ENCODE measurements at regions not wholly inside any gene's neighbourhood (a gene's known extent, or its start where the extent isn't known, plus 50 kb on each side); places are given as distances from the start of the nearest gene placed in this dataset.

- Histone ChIP-seq H3K27me3 (ENCODE audit: control insufficient read depth in 2 of 2, insufficient read depth in 2 of 2, low read length in 2 of 2) (no peaks in the 10 kb centered on the region), H3K4me1 (ENCODE audit: control insufficient read depth, extremely low read depth, insufficient read depth, low read length) (no peaks in the 10 kb centered on the region), H3K27ac (ENCODE audit: insufficient read depth, low read depth, low read length) (no peak overlapping the region), H2AFZ (ENCODE audit: low read depth, low read length) (no peak overlapping the region), H3K9me3 (replicated peaks; ENCODE audit: control insufficient read depth, insufficient read depth, low read length) (no peaks in the 10 kb centered on the region), H3K9me1 (replicated peaks; ENCODE audit: control insufficient read depth, extremely low read depth, insufficient read depth, low read length) (no peaks in the 10 kb centered on the region), H4K20me1 (replicated peaks; ENCODE audit: control insufficient read depth, extremely low read depth, insufficient read depth, low read length) (no peaks in the 10 kb centered on the region), H3K9ac (replicated peaks; ENCODE audit: extremely low read depth, insufficient read depth, low read length) (no peak overlapping the region), H3K79me2 (ENCODE audit: control insufficient read depth, insufficient read depth, low read length) (no peaks in the 10 kb centered on the region), H3K4me3 (replicated peaks in 1 of 3; ENCODE audit: insufficient read depth in 1 of 3, low read depth in 1 of 3, low read length in 3 of 3) (no peak overlapping the region), H3K36me3 (ENCODE audit: control insufficient read depth in 2 of 2, extremely low read depth in 1 of 2, insufficient read depth in 2 of 2, low read length in 2 of 2) (no peaks in the 10 kb centered on the region), H3K4me2 (ENCODE audit: insufficient read depth, low read length) (no peak overlapping the region)
- no peak for FAIRE-seq
- intact Hi-C loops (cut with micrococcal nuclease) (no loop called here), dilution Hi-C loops (cut with MboI; ENCODE audit: extremely low pct_ligation_motif_present, low sequenced_read_pairs) (no loop called here)
- TF ChIP-seq EZH2 (IDR thresholded peaks at IDR 0.05; ENCODE audit: borderline replicate concordance, low read depth, low read length, severe bottlenecking) (no peak), JUN (IDR thresholded peaks at IDR 0.05; ENCODE audit: borderline replicate concordance, insufficient read depth, insufficient read length, low read depth) (no peak), POLR2A (IDR thresholded peaks at IDR 0.05; ENCODE audit: low read depth, low read length) (no peak), CTCF (IDR thresholded peaks at IDR 0.05; ENCODE audit: extremely low read depth in 1 of 2, insufficient read depth in 1 of 2, low read depth in 1 of 2, low read length in 2 of 2) (no peak), GATA2 (IDR thresholded peaks at IDR 0.05; ENCODE audit: insufficient read depth, insufficient read length, low read depth, low read length) (no peak), MYC (IDR thresholded peaks at IDR 0.05; ENCODE audit: low read depth, low read length) (no peak), MAX (IDR thresholded peaks at IDR 0.05; ENCODE audit: insufficient read depth, insufficient read length) (no peak), FOS (IDR thresholded peaks at IDR 0.05; ENCODE audit: borderline replicate concordance, insufficient read depth, low read length) (no peak), POLR2AphosphoS5 (IDR thresholded peaks at IDR 0.05; ENCODE audit: insufficient read depth, low read depth, low read length) (no peak)
- no peak for DNase-seq (ENCODE audit: low read depth, low spot score)
- BruUV-seq (replicated peaks): no TSS peak
- POLR2A ChIA-PET: no interaction called here
- CTCF ChIA-PET: no interaction called here
Observed at GRCh38 chr11:129723146-129723760, 92.4 kb upstream of the TMEM45B start.

Data from endothelial cell of umbilical vein (primary cell).